H1 (cell line): ENCODE measurements at regions not wholly inside any gene's neighbourhood (a gene's known extent, or its start where the extent isn't known, plus 50 kb on each side); places are given as distances from the start of the nearest gene placed in this dataset.

Experiments
- CTCF ChIA-PET: fragments of 300-600 bp; sonication (Branson Sonifier 250); formaldehyde crosslinking; loops from one replicate; lab custom pipeline; 2021; ENCODE audit not compliant: partially characterized antibody; lab: Charles Lee
- POLR2A ChIA-PET: fragments of 300-600 bp; sonication (Branson Sonifier 250); formaldehyde crosslinking; loops from one replicate; lab custom pipeline; 2021; ENCODE audit warnings: inconsistent platforms; ENCODE audit not compliant: partially characterized antibody; lab: Charles Lee
- DNase-seq, 2 experiments: peaks; one replicate each; pipeline versions ENCODE4 v3.0.0 to v3.0.0-alpha.2; 2010 to 2022; ENCODE audit warnings: low spot score in 2 of 2, low read depth in 1 of 2, mixed read lengths in 1 of 2
- FAIRE-seq: peaks from 2 replicates; lab custom pipeline; 2011; peaks lifted over from hg19 to GRCh38; lab: Jason Lieb, UNC
- H2AFZ ChIP-seq: 2 replicates; pipeline ENCODE4 v1.8.1; 2012; ENCODE audit warnings: low read length, inconsistent platforms
- H2AK5ac ChIP-seq: 2 replicates; pipeline ENCODE4 v1.6.1; 2013; ENCODE audit warnings: low read depth, low read length
- H2BK120ac ChIP-seq: replicated peaks from 2 replicates; pipeline ENCODE3; 2013; ENCODE audit warnings: low read depth, low read length, inconsistent platforms
- H2BK12ac ChIP-seq: 2 replicates; pipeline ENCODE4 v1.6.1; 2013; ENCODE audit warnings: low read depth, low read length
- H2BK15ac ChIP-seq: 2 replicates; pipeline ENCODE4 v1.6.1; 2013; ENCODE audit warnings: low read length
- H2BK20ac ChIP-seq: 2 replicates; pipeline ENCODE4 v1.6.1; 2013; ENCODE audit warnings: low read length
- H2BK5ac ChIP-seq: 2 replicates; pipeline ENCODE4 v1.6.1; 2013; ENCODE audit warnings: low read depth, low read length
- H3K14ac ChIP-seq: 2 replicates; pipeline ENCODE4 v1.6.1; 2013; ENCODE audit warnings: inconsistent platforms; ENCODE audit not compliant: insufficient read length
- H3K18ac ChIP-seq: 2 replicates; pipeline ENCODE4 v1.6.1; 2013; ENCODE audit warnings: low read length; ENCODE audit errors: extremely low read depth
- H3K23ac ChIP-seq: 2 replicates; pipeline ENCODE4 v1.6.1; 2013; ENCODE audit warnings: inconsistent platforms; ENCODE audit not compliant: insufficient read length
- H3K23me2 ChIP-seq: 2 replicates; pipeline ENCODE4 v1.6.1; 2013; ENCODE audit warnings: low read depth, low read length
- H3K27ac ChIP-seq: 2 replicates; pipeline ENCODE4 v1.6.1; 2011; ENCODE audit warnings: low read depth, low read length, inconsistent platforms
- H3K27me3 ChIP-seq, 4 experiments: replicated peaks in 1 of 4; 1 replicate in 1 of 4; 2 replicates in 3 of 4; pipeline versions ENCODE4 v1.6.1 to v1.8.1; 2011 to 2013; ENCODE audit warnings: low read length in 3 of 4, mild to moderate bottlenecking in 3 of 4, inconsistent platforms in 2 of 4, mixed read lengths in 2 of 4, moderate library complexity in 1 of 4; ENCODE audit not compliant: control insufficient read depth in 3 of 4, insufficient read depth in 3 of 4; ENCODE audit errors: extremely low read depth in 1 of 4
- H3K36me3 ChIP-seq, 4 experiments: 2 replicates each; pipeline versions ENCODE4 v1.6.1 to v1.8.1; 2011 to 2013; ENCODE audit warnings: mild to moderate bottlenecking in 4 of 4, low read length in 3 of 4, moderate library complexity in 2 of 4, control low read depth in 1 of 4, inconsistent platforms in 1 of 4; ENCODE audit not compliant: insufficient read depth in 4 of 4, control insufficient read depth in 2 of 4
- H3K4ac ChIP-seq: replicated peaks from 2 replicates; pipeline ENCODE3; 2013; ENCODE audit warnings: low read length, low read depth, mixed read lengths, inconsistent platforms; ENCODE audit not compliant: insufficient read length
- H3K4me1 ChIP-seq, 4 experiments: replicated peaks in 1 of 4; 1 replicate in 1 of 4; 2 replicates in 3 of 4; pipeline versions ENCODE4 v1.6.1 to v1.8.1; 2011 to 2013; ENCODE audit warnings: low read length in 3 of 4, inconsistent platforms in 2 of 4, mixed read lengths in 1 of 4; ENCODE audit not compliant: insufficient read depth in 4 of 4, control insufficient read depth in 3 of 4
- H3K4me2 ChIP-seq, 2 experiments: 2 replicates each; pipeline versions ENCODE4 v1.6.1 to v1.8.1; 2011 to 2013; ENCODE audit warnings: low read depth in 2 of 2, low read length in 2 of 2, control low read depth in 1 of 2, inconsistent platforms in 1 of 2, mild to moderate bottlenecking in 1 of 2; ENCODE audit not compliant: insufficient read depth in 1 of 2
- H3K4me3 ChIP-seq, 4 experiments: fragments of 200-600, 300-600 bp in 1 of 4; sonication (generic), shearing (Covaris generic), sonication (Bioruptor Twin) in 1 of 4; 2 replicates each; pipeline versions ENCODE4 v1.5.1 to v1.8.1; 2011 to 2016; ENCODE audit warnings: low read length in 4 of 4, low read depth in 3 of 4, control low read depth in 2 of 4, inconsistent platforms in 2 of 4, mild to moderate bottlenecking in 2 of 4, mixed read lengths in 1 of 4, moderate library complexity in 1 of 4; ENCODE audit not compliant: insufficient read depth in 2 of 4; ENCODE audit errors: extremely low read depth in 1 of 4
- H3K56ac ChIP-seq: replicated peaks from 2 replicates; pipeline ENCODE3; 2013; ENCODE audit warnings: low read depth, mild to moderate bottlenecking, mixed read lengths, low read length, inconsistent platforms; ENCODE audit not compliant: insufficient read length
- H3K79me1 ChIP-seq: 2 replicates; pipeline ENCODE4 v1.6.1; 2013; ENCODE audit warnings: low read depth, low read length, control low read depth
- H3K79me2 ChIP-seq, 2 experiments: 2 replicates each; pipeline versions ENCODE4 v1.6.1 to v1.8.1; 2012 to 2013; ENCODE audit warnings: low read length in 2 of 2, mild to moderate bottlenecking in 2 of 2, inconsistent platforms in 1 of 2; ENCODE audit not compliant: insufficient read depth in 2 of 2, control insufficient read depth in 1 of 2
- H3K9ac ChIP-seq, 4 experiments: replicated peaks in 1 of 4; 1 replicate in 1 of 4; 2 replicates in 3 of 4; pipeline versions ENCODE4 v1.6.1 to v1.8.1; 2011 to 2013; ENCODE audit warnings: low read depth in 3 of 4, low read length in 3 of 4, control low read depth in 2 of 4, mild to moderate bottlenecking in 2 of 4, moderate library complexity in 2 of 4, inconsistent platforms in 1 of 4; ENCODE audit errors: extremely low read depth in 1 of 4
- H3K9me3 ChIP-seq, 2 experiments: 2 replicates each; pipeline versions ENCODE4 v1.6.1 to v1.8.1; 2012 to 2013; ENCODE audit warnings: mild to moderate bottlenecking in 2 of 2, moderate library complexity in 2 of 2, control low read depth in 1 of 2, inconsistent platforms in 1 of 2, low read depth in 1 of 2, low read length in 1 of 2, mixed read lengths in 1 of 2; ENCODE audit not compliant: insufficient read depth in 2 of 2
- H4K20me1 ChIP-seq, 2 experiments: replicated peaks in 1 of 2; 2 replicates each; pipeline versions ENCODE3 to v1.8.1; 2011 to 2013; ENCODE audit warnings: inconsistent platforms in 2 of 2, low read length in 2 of 2, mild to moderate bottlenecking in 1 of 2; ENCODE audit not compliant: insufficient read depth in 2 of 2, control insufficient read depth in 1 of 2
- H4K5ac ChIP-seq: 2 replicates; pipeline ENCODE4 v1.6.1; 2013; ENCODE audit warnings: low read length, low read depth, mixed read lengths, inconsistent platforms; ENCODE audit not compliant: insufficient read length
- H4K8ac ChIP-seq: 2 replicates; pipeline ENCODE4 v1.8.0; 2013; ENCODE audit warnings: mild to moderate bottlenecking, moderate library complexity, low read length, inconsistent platforms; ENCODE audit not compliant: insufficient read depth; ENCODE audit errors: extremely low read depth
- H4K91ac ChIP-seq: replicated peaks from 2 replicates; pipeline ENCODE3; 2013; ENCODE audit warnings: low read length, mixed read lengths, inconsistent platforms; ENCODE audit not compliant: insufficient read length
- RXRA ChIP-seq: IDR thresholded peaks from 2 replicates; pipeline ENCODE4 v1.6.1; 2011; ENCODE audit warnings: low read depth, mild to moderate bottlenecking, low read length, moderate library complexity; ENCODE audit not compliant: insufficient read depth
- TF ChIP-seq, protein P1 (sequence below): IDR thresholded peaks from 2 replicates; pipeline ENCODE4 v1.6.1; 2012; ENCODE audit warnings: inconsistent platforms

DNA sequence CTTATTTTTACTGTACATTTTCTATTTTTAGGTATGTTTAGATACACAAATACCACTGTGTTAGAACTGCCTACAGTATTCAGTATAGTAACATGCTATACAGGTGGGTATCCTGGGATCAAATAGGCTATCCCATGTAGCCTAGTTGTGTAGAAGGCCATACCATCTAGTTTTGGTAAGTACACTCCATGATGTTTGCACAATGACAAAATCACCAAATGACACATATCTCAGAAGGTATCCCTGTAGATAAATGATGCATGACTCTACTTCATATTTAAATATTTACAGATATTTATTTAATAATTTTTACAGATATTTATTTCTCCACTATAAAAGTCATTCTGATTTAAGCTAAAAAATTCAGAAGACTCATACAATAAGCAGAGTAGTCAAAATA, 233.8 kb upstream of the OSR1 start:
- Histone ChIP-seq H2BK5ac (no peak overlapping the region), H3K27me3 (no peaks in the 10 kb centered on the region), H3K36me3 (no peaks in the 10 kb centered on the region), H3K4ac (no peak overlapping the region), H3K23ac (no peak overlapping the region), H3K79me2 (no peaks in the 10 kb centered on the region), H2BK120ac (no peak overlapping the region), H4K91ac (no peak overlapping the region), H3K9ac (no peak overlapping the region), H4K5ac (no peak overlapping the region), H3K18ac (no peak overlapping the region), H3K4me1 (no peaks in the 10 kb centered on the region), H3K9me3 (no peaks in the 10 kb centered on the region), H3K4me3 (no peak overlapping the region), H3K56ac (no peak overlapping the region), H2BK20ac (no peak overlapping the region), H3K4me2 (no peak overlapping the region), H3K79me1 (no peaks in the 10 kb centered on the region), H2BK15ac (no peak overlapping the region), H3K23me2 (no peaks in the 10 kb centered on the region), H2AK5ac (no peak overlapping the region), H4K20me1 (no peaks in the 10 kb centered on the region), H2AFZ (no peak overlapping the region), H2BK12ac (no peak overlapping the region), H4K8ac (no peak overlapping the region), H3K27ac (no peak overlapping the region), H3K14ac (no peak overlapping the region)
- CTCF ChIA-PET, result interaction anchor here (0.6 kb wide), 1 partner anchor 8 kb away, joined by 3 read pairs; no protein-coding TSS in a partner anchor
- POLR2A ChIA-PET, result no interaction called here
- DNase-seq (no peak), FAIRE-seq (no peak)
- TF ChIP-seq RXRA, result no peak
- TF ChIP-seq, protein P1, sequence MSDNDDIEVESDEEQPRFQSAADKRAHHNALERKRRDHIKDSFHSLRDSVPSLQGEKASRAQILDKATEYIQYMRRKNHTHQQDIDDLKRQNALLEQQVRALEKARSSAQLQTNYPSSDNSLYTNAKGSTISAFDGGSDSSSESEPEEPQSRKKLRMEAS, result no peak
